GM21423 (cell line): ENCODE measurements at regions not wholly inside any gene's neighbourhood (a gene's known extent, or its start where the extent isn't known, plus 50 kb on each side); places are given as distances from the start of the nearest gene placed in this dataset.

ENCODE experiments used
- ATAC-seq: cut with Tn5 transposase; IDR thresholded peaks from one replicate; pipeline ENCODE4 v1.9.1; 2021; ENCODE audit warnings: mild to moderate bottlenecking, moderate library complexity; ENCODE audit not compliant: unreplicated experiment

- ATAC-seq = no peak
These were observed 113.0 kb upstream of the ARGLU1 start for GRCh38 chr13:106680796-106681472.

- no peak for ATAC-seq
These were observed 110.9 kb upstream of the ARGLU1 start for GRCh38 chr13:106678646-106679418.

- no peak for ATAC-seq
These were observed 107.4 kb upstream of the ARGLU1 start for GRCh38 chr13:106675311-106675710.

GRCh38 chr13:106660746-106661625, 93.0 kb upstream of the ARGLU1 start:
- ATAC-seq = no peak

- ATAC-seq = no peak
These were observed 89.2 kb upstream of the ARGLU1 start for GRCh38 chr13:106657104-106657503.

- no peak for ATAC-seq
These were observed 88.2 kb upstream of the ARGLU1 start for GRCh38 chr13:106656186-106656585.

- ATAC-seq = no peak
These were observed 83.5 kb upstream of the ARGLU1 start for GRCh38 chr13:106651442-106651841.

- no peak for ATAC-seq
These were observed 82.8 kb upstream of the ARGLU1 start for GRCh38 chr13:106650690-106651205.

GRCh38 chr13:106649495-106649894, 81.6 kb upstream of the ARGLU1 start:
- no peak for ATAC-seq

GRCh38 chr13:106640515-106640914, 72.6 kb upstream of the ARGLU1 start:
- ATAC-seq = no peak

- ATAC-seq = no peak
These were observed 69.6 kb upstream of the ARGLU1 start for GRCh38 chr13:106637519-106637918.

GRCh38 chr13:106636492-106636891, 68.6 kb upstream of the ARGLU1 start:
- ATAC-seq = no peak

GRCh38 chr13:106635616-106636015, 67.7 kb upstream of the ARGLU1 start:
- no peak for ATAC-seq

- no peak for ATAC-seq
These were observed 65.4 kb upstream of the ARGLU1 start for GRCh38 chr13:106633321-106633720.

GRCh38 chr13:106630650-106631049, 62.7 kb upstream of the ARGLU1 start:
- no peak for ATAC-seq

GRCh38 chr13:106630162-106630561, 62.2 kb upstream of the ARGLU1 start:
- no peak for ATAC-seq

GRCh38 chr13:106628936-106629659, 61.2 kb upstream of the ARGLU1 start:
- no peak for ATAC-seq

- ATAC-seq = no peak
These were observed 58.5 kb upstream of the ARGLU1 start for GRCh38 chr13:106626473-106626872.

GRCh38 chr13:106625578-106625977, 57.6 kb upstream of the ARGLU1 start:
- no peak for ATAC-seq

- no peak for ATAC-seq
These were observed 56.0 kb upstream of the ARGLU1 start for GRCh38 chr13:106623799-106624460.
